Activated CD8-positive, alpha-beta T cell treated with anti-CD3 and anti-CD28 coated beads for 36 hours (primary cell): ENCODE measurements at regions not wholly inside any gene's neighbourhood (a gene's known extent, or its start where the extent isn't known, plus 50 kb on each side); places are given as distances from the start of the nearest gene placed in this dataset.

ENCODE experiments used
- ATAC-seq: fragments of 200-7000 bp; cut with Tn5 transposase; one replicate; pipeline ENCODE4 v1.10.0; 2021; ENCODE audit warnings: mild to moderate bottlenecking, moderate library complexity
- CTCF ChIA-PET: fragments of 350-600 bp; sonication (Branson Sonifier 250); formaldehyde crosslinking; loops from one replicate; lab custom pipeline; 2021; ENCODE audit warnings: antibody characterized with exemption; lab: Charles Lee
- POLR2A ChIA-PET: fragments of 350-600 bp; sonication (Branson Sonifier 250); formaldehyde crosslinking; loops from one replicate; lab custom pipeline; 2021; ENCODE audit warnings: antibody characterized with exemption; lab: Charles Lee
- DNase-seq: peaks from one replicate; pipeline ENCODE4 v3.0.0-alpha.2; 2020
- H3K27ac Mint-ChIP-seq: one replicate; pipeline ENCODE4 v1.8.0; 2021; ENCODE audit warnings: mild to moderate bottlenecking, mixed read lengths
- H3K27me3 Mint-ChIP-seq: one replicate; pipeline ENCODE4 v1.8.0; 2021; ENCODE audit warnings: mixed read lengths
- H3K36me3 Mint-ChIP-seq: one replicate; pipeline ENCODE4 v1.8.0; 2021; ENCODE audit warnings: low read depth, mixed read lengths
- H3K4me1 Mint-ChIP-seq: one replicate; pipeline ENCODE4 v1.8.0; 2021; ENCODE audit warnings: low read depth, mixed read lengths
- H3K4me3 Mint-ChIP-seq: one replicate; pipeline ENCODE4 v1.8.0; 2021; ENCODE audit warnings: mild to moderate bottlenecking, moderate library complexity, mixed read lengths
- H3K9me3 Mint-ChIP-seq: one replicate; pipeline ENCODE4 v1.8.0; 2021; ENCODE audit warnings: mixed read lengths
- CTCF ChIP-seq: fragments of 200-600 bp; IDR thresholded peaks from one replicate; pipeline ENCODE4 v1.8.0; 2022; ENCODE audit warnings: antibody characterized with exemption, mild to moderate bottlenecking
- intact Hi-C: fragments of 100-400 bp; cut with micrococcal nuclease; formaldehyde crosslinking; loops from one replicate; pipeline ENCODE4 v1.10.0; 2022

GRCh38 chr21:15528346-15528745 lies 201.4 kb upstream of the USP25 start:
- peaks cover 27% of the 10 kb centered on the region for H3K4me1 Mint-ChIP-seq
- no peaks in the 10 kb centered on the region for H3K9me3 Mint-ChIP-seq
- TF ChIP-seq CTCF = no peak
- no peaks in the 10 kb centered on the region for H3K27me3 Mint-ChIP-seq
- no peak overlapping the region for H3K27ac Mint-ChIP-seq
- ChIA-PET CTCF (interaction anchor here (1.0 kb wide), 1 partner anchor 46 kb away, joined by 5 read pairs; no protein-coding TSS in a partner anchor), POLR2A (interaction anchor here (0.6 kb wide), 1 partner anchor 1268 kb away, joined by 3 read pairs; no protein-coding TSS in a partner anchor)
- no peak overlapping the region for H3K4me3 Mint-ChIP-seq
- DNase-seq (no peak), ATAC-seq (no peak)
- intact Hi-C loops = no loop called here
- H3K36me3 Mint-ChIP-seq = no peaks in the 10 kb centered on the region

DNA sequence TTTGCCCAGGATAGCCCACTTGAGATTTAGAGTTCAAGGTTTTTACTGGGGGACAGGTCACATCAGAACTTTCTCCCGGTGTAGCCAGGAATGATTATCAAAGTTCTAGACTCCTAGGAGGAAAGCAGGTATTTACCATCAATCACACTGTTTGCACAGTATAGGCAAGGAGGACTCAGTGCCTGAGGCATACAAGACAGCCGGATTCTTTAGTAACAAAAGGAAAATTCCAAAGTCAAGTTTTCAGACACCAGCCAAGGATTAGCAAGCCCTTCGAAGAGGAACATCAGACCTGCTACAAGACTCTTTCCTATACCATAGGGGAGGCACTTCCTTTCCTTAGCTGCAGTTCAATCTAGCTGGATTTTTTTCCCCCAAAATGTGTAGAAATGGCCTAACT lies 197.8 kb upstream of the USP25 start:
- no peak for ATAC-seq
- H3K36me3 Mint-ChIP-seq = no peaks in the 10 kb centered on the region
- no peaks in the 10 kb centered on the region for H3K9me3 Mint-ChIP-seq
- TF ChIP-seq CTCF = no peak
- H3K4me3 Mint-ChIP-seq = no peak overlapping the region
- intact Hi-C loops = no loop called here
- H3K27ac Mint-ChIP-seq = no peak overlapping the region
- CTCF ChIA-PET = no interaction called here
- POLR2A ChIA-PET = interaction anchor here (0.6 kb wide), 1 partner anchor 326 kb away, joined by 3 read pairs; no protein-coding TSS in a partner anchor
- peaks cover 9% of the 10 kb centered on the region for H3K4me1 Mint-ChIP-seq
- no peaks in the 10 kb centered on the region for H3K27me3 Mint-ChIP-seq
- DNase-seq = no peak

- ChIA-PET POLR2A (no interaction called here), CTCF (interaction anchor here (1.2 to 2.1 kb wide), 5 partner anchors 9 to 31 kb away, joined by 3 to 7 read pairs (median 3); no protein-coding TSS in a partner anchor)
- Mint-ChIP-seq H3K9me3 (no peaks in the 10 kb centered on the region), H3K4me1 (peaks cover 8% of the 10 kb centered on the region), H3K27ac (no peak overlapping the region), H3K36me3 (no peaks in the 10 kb centered on the region), H3K4me3 (no peak overlapping the region), H3K27me3 (no peaks in the 10 kb centered on the region)
- intact Hi-C loops = no loop called here
- no peak for TF ChIP-seq CTCF
- ATAC-seq = no peak
- DNase-seq = no peak
Observed at GRCh38 chr21:15533618-15534017, 196.2 kb upstream of the USP25 start.

DNA sequence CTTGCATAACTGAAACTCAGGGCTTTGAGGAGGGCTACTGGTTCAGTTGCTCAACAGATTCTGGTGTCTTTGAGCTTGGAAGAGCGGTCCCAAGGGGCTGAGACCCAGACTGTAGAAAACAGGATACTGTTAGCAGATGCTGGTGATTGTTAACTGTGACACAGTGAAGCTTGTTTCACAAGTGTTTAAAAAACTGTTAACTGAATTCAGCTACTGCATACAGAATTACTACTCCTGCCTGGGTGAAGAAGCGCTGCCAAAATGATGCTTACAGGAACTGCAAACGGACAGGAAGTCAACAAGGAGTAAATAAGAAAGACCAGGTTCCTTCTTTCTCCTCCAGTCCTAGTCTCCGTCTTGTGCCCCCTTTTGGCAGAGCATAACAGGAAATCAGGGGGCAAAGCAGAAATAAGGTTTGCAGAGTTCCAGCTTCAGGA lies 195.3 kb upstream of the USP25 start:
- H3K4me1 Mint-ChIP-seq = peaks cover 8% of the 10 kb centered on the region
- no peaks in the 10 kb centered on the region for H3K27me3 Mint-ChIP-seq
- ChIA-PET CTCF (interaction anchor here (1.0 to 2.1 kb wide), 6 partner anchors 9 to 137 kb away, joined by 3 to 7 read pairs (median 3); no protein-coding TSS in a partner anchor), POLR2A (no interaction called here)
- no peak overlapping the region for H3K4me3 Mint-ChIP-seq
- no peak overlapping the region for H3K27ac Mint-ChIP-seq
- DNase-seq (no peak), ATAC-seq (no peak)
- no peaks in the 10 kb centered on the region for H3K9me3 Mint-ChIP-seq
- no peak for TF ChIP-seq CTCF
- intact Hi-C loops = no loop called here
- H3K36me3 Mint-ChIP-seq = no peaks in the 10 kb centered on the region

GRCh38 chr21:15539376-15539775 lies 190.4 kb upstream of the USP25 start:
- Mint-ChIP-seq H3K4me1 (peaks cover 5% of the 10 kb centered on the region), H3K27me3 (peaks cover 6% of the 10 kb centered on the region), H3K9me3 (no peaks in the 10 kb centered on the region), H3K27ac (no peak overlapping the region), H3K4me3 (no peak overlapping the region), H3K36me3 (no peaks in the 10 kb centered on the region)
- no peak for DNase-seq
- intact Hi-C loops = no loop called here
- no peak for TF ChIP-seq CTCF
- ATAC-seq = no peak
- ChIA-PET CTCF (interaction anchor here (0.6 kb wide), 1 partner anchor 65 kb away, joined by 3 read pairs; no protein-coding TSS in a partner anchor), POLR2A (interaction anchor here (0.6 kb wide), 1 partner anchor 48 kb away, joined by 3 read pairs; no protein-coding TSS in a partner anchor)
